ENCODE measurements at regions not wholly inside any gene's neighbourhood (a gene's known extent, or its start where the extent isn't known, plus 50 kb on each side); places are given as distances from the start of the nearest gene placed in this dataset.

- TF ChIP-seq CTCF (conservative IDR thresholded peaks at IDR 0.05; ENCODE audit: low read depth in 2 of 2): no peak
- TF ChIP-seq CREB1 (CRISPR knock-in tag; IDR thresholded peaks at IDR 0.05; ENCODE audit: low read depth): no peak
- no peak for TF ChIP-seq EZH2 (IDR thresholded peaks at IDR 0.05; ENCODE audit: low read depth, unreplicated experiment)
- TF ChIP-seq ZNF331 (CRISPR knock-in tag; IDR thresholded peaks at IDR 0.05; ENCODE audit: low read depth): no peak
- no peak for TF ChIP-seq REST (IDR thresholded peaks at IDR 0.05; ENCODE audit: unreplicated experiment)
- TF ChIP-seq ZNF114 (CRISPR knock-in tag; IDR thresholded peaks at IDR 0.05): no peak
- no peak for TF ChIP-seq STAT1 (IDR thresholded peaks at IDR 0.05; ENCODE audit: unreplicated experiment)
Measured at GRCh38 chr7:47027695-47028240, 554.1 kb downstream of the TNS3 start (continued).

- no peaks in the 10 kb centered on the region for H3K36me3 ChIP-seq (ENCODE audit: insufficient read depth)
- no peaks in the 10 kb centered on the region for H3K4me1 Mint-ChIP-seq
- no peaks in the 10 kb centered on the region for H3K27me3 ChIP-seq (ENCODE audit: insufficient read depth)
- no peaks in the 10 kb centered on the region for H3K9me3 Mint-ChIP-seq
- H3K4me1 ChIP-seq (ENCODE audit: insufficient read depth): no peaks in the 10 kb centered on the region
- H3K4me3 ChIP-seq: no peak overlapping the region
- no peaks in the 10 kb centered on the region for H3K36me3 Mint-ChIP-seq (ENCODE audit: low read depth)
- no peak overlapping the region for H2AFZ ChIP-seq
- no peaks in the 10 kb centered on the region for H3K27me3 Mint-ChIP-seq (ENCODE audit: insufficient read depth, low read depth, poor library complexity)
- no peak overlapping the region for H3K4me3 Mint-ChIP-seq
- no peaks in the 10 kb centered on the region for H3F3A ChIP-seq (replicated peaks; ENCODE audit: low read depth)
- no peak overlapping the region for H3K27ac Mint-ChIP-seq
- DNase-seq (ENCODE audit: low spot score): no peak
- H4K20me1 ChIP-seq (replicated peaks; ENCODE audit: insufficient read depth): no peaks in the 10 kb centered on the region
- H3K4me2 ChIP-seq: no peak overlapping the region
- ATAC-seq: no peak
- H3K27ac ChIP-seq (ENCODE audit: low read depth): no peak overlapping the region
- H3K79me2 ChIP-seq (replicated peaks; ENCODE audit: insufficient read depth): no peaks in the 10 kb centered on the region
- 0 out of 2 replicates have a peak, but pooled peaks cover 14% of the 10 kb centered on the region for H3K9me2 ChIP-seq (ENCODE audit: insufficient read depth)
- TF ChIP-seq STAT1 (IDR thresholded peaks at IDR 0.05; ENCODE audit: unreplicated experiment) (no peak), CTCF (conservative IDR thresholded peaks at IDR 0.05; ENCODE audit: low read depth in 2 of 2) (no peak), JUNB (IDR thresholded peaks at IDR 0.05; ENCODE audit: unreplicated experiment) (no peak), REST (IDR thresholded peaks at IDR 0.05; ENCODE audit: unreplicated experiment) (no peak), EZH2 (IDR thresholded peaks at IDR 0.05; ENCODE audit: low read depth, unreplicated experiment) (no peak), ZNF114 (CRISPR knock-in tag; IDR thresholded peaks at IDR 0.05) (no peak), EZH2phosphoT487 (IDR thresholded peaks at IDR 0.05; ENCODE audit: unreplicated experiment) (no peak), ETS1 (IDR thresholded peaks at IDR 0.05) (no peak), NANOG (IDR thresholded peaks at IDR 0.05; ENCODE audit: borderline replicate concordance) (no peak), POLR2AphosphoS5 (IDR thresholded peaks at IDR 0.05; ENCODE audit: low read depth) (no peak)
Measured at GRCh38 chr7:47026780-47027361, 555.0 kb downstream of the TNS3 start.
